GM23338 (cell line): ENCODE measurements at regions not wholly inside any gene's neighbourhood (a gene's known extent, or its start where the extent isn't known, plus 50 kb on each side); places are given as distances from the start of the nearest gene placed in this dataset.
"Not testable (repeated sequence)": the region's sequence is repeated elsewhere in the genome, so short reads cannot be mapped to it uniquely, and the experiment has no call there.

Source experiments
- REST ChIP-seq: IDR thresholded peaks from one replicate; pipeline ENCODE4 v1.6.1; 2018; ENCODE audit warnings: antibody characterized with exemption; ENCODE audit not compliant: unreplicated experiment
- TF ChIP-seq, protein P1 (sequence below), 2 experiments: fragments of 200-600 bp in 1 of 2; sonication (generic) in 1 of 2; conservative IDR thresholded peaks; 2 replicates each; pipeline versions ENCODE4 v1.5.1 to v1.6.1; 2016 to 2017; ENCODE audit warnings: antibody characterized with exemption in 2 of 2, low read depth in 2 of 2, mild to moderate bottlenecking in 2 of 2, moderate library complexity in 1 of 2

GRCh38 chr3:181925841-181926240, 214.1 kb downstream of the SOX2 start:
- not testable (repeated sequence) for TF ChIP-seq REST
- TF ChIP-seq, protein P1, sequence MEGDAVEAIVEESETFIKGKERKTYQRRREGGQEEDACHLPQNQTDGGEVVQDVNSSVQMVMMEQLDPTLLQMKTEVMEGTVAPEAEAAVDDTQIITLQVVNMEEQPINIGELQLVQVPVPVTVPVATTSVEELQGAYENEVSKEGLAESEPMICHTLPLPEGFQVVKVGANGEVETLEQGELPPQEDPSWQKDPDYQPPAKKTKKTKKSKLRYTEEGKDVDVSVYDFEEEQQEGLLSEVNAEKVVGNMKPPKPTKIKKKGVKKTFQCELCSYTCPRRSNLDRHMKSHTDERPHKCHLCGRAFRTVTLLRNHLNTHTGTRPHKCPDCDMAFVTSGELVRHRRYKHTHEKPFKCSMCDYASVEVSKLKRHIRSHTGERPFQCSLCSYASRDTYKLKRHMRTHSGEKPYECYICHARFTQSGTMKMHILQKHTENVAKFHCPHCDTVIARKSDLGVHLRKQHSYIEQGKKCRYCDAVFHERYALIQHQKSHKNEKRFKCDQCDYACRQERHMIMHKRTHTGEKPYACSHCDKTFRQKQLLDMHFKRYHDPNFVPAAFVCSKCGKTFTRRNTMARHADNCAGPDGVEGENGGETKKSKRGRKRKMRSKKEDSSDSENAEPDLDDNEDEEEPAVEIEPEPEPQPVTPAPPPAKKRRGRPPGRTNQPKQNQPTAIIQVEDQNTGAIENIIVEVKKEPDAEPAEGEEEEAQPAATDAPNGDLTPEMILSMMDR (conservative IDR thresholded peaks at IDR 0.05; ENCODE audit: low read depth in 2 of 2) = not testable (repeated sequence)
